Smooth muscle cell (in vitro differentiated cells): ENCODE measurements at regions not wholly inside any gene's neighbourhood (a gene's known extent, or its start where the extent isn't known, plus 50 kb on each side); places are given as distances from the start of the nearest gene placed in this dataset.
"Not testable (repeated sequence)": the region's sequence is repeated elsewhere in the genome, so short reads cannot be mapped to it uniquely, and the experiment has no call there.

ENCODE experiments used
- DNase-seq: peaks from one replicate; lab custom pipeline; 2025; ENCODE audit not compliant: unreplicated experiment; lab: John Stamatoyannopoulos, UW
- H2AFZ ChIP-seq: fragments of 200-600 bp; sonication (generic); 2 replicates; pipeline ENCODE4 v1.6.0; 2016; ENCODE audit warnings: antibody characterized with exemption, low read depth, mild to moderate bottlenecking
- H3F3A ChIP-seq: fragments of 200-600 bp; sonication (generic); 2 replicates; pipeline ENCODE4 v1.6.0; 2017; ENCODE audit warnings: antibody characterized with exemption, low read depth
- H3K27ac ChIP-seq: fragments of 200-600 bp; sonication (generic); 2 replicates; pipeline ENCODE4 v1.5.1; 2016; ENCODE audit warnings: low read depth, mild to moderate bottlenecking
- H3K27me3 ChIP-seq: fragments of 200-600 bp; sonication (generic); 2 replicates; pipeline ENCODE4 v1.6.1; 2016; ENCODE audit warnings: low read depth, mild to moderate bottlenecking
- H3K36me3 ChIP-seq: fragments of 200-600 bp; sonication (generic); 2 replicates; pipeline ENCODE4 v1.5.1; 2016; ENCODE audit warnings: low read depth
- H3K4me1 ChIP-seq: fragments of 200-600 bp; sonication (generic); 2 replicates; pipeline ENCODE4 v1.5.1; 2016; ENCODE audit warnings: low read depth
- H3K4me2 ChIP-seq: fragments of 200-600 bp; sonication (generic); 2 replicates; pipeline ENCODE4 v1.6.0; 2016; ENCODE audit warnings: mild to moderate bottlenecking
- H3K4me3 ChIP-seq: fragments of 200-600 bp; sonication (generic); 2 replicates; pipeline ENCODE4 v1.5.1; 2016; ENCODE audit warnings: mild to moderate bottlenecking
- H3K79me2 ChIP-seq: fragments of 200-600 bp; sonication (generic); 2 replicates; pipeline ENCODE4 v1.6.0; 2016; ENCODE audit warnings: low read depth, mild to moderate bottlenecking
- H3K9ac ChIP-seq: fragments of 200-600 bp; sonication (generic); 2 replicates; pipeline ENCODE4 v1.6.0; 2016; ENCODE audit warnings: low read depth
- H3K9me3 ChIP-seq: fragments of 200-600 bp; sonication (generic); replicated peaks from 2 replicates; pipeline ENCODE4 v1.5.1; 2016; ENCODE audit warnings: low read depth
- H4K20me1 ChIP-seq: fragments of 200-600 bp; sonication (generic); 2 replicates; pipeline ENCODE4 v1.6.0; 2016; ENCODE audit warnings: low read depth
- WGBS: methylation state at CpG from one replicate; pipeline ENCODE4 v1.1.7; 2016; ENCODE audit warnings: low lambda C conversion rate; 5-methylcytosine and 5-hydroxymethylcytosine counted together
- TF ChIP-seq, protein P1 (sequence below): fragments of 200-600 bp; sonication (generic); IDR thresholded peaks from 2 replicates; pipeline ENCODE4 v1.5.1; 2017; ENCODE audit warnings: borderline replicate concordance, mild to moderate bottlenecking, antibody characterized with exemption; ENCODE audit not compliant: insufficient read depth, poor library complexity, severe bottlenecking

DNA sequence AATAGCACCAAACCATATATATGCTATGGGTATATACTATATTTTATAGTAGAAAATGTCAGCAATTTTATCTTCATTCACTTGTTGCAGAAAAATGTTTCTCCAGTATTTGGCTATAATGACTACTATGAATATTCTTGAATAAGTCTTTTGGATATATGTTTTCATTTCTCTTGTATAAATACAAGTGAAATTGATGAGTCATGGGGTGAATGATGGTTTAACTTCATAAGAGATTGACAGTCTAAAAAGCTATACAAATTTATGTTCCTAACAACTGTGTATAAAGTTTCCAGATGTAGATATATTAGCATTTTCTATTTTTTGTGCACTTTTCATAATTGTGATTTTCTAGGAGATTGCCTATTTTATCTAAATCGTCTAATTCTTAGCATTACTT, 714.8 kb downstream of the TRHDE start:
- H3K4me3 ChIP-seq = no peak overlapping the region
- H3K27ac ChIP-seq = no peak overlapping the region
- H3K36me3 ChIP-seq = no peaks in the 10 kb centered on the region
- H2AFZ ChIP-seq = no peak overlapping the region
- H3K4me2 ChIP-seq = no peak overlapping the region
- TF ChIP-seq, protein P1, sequence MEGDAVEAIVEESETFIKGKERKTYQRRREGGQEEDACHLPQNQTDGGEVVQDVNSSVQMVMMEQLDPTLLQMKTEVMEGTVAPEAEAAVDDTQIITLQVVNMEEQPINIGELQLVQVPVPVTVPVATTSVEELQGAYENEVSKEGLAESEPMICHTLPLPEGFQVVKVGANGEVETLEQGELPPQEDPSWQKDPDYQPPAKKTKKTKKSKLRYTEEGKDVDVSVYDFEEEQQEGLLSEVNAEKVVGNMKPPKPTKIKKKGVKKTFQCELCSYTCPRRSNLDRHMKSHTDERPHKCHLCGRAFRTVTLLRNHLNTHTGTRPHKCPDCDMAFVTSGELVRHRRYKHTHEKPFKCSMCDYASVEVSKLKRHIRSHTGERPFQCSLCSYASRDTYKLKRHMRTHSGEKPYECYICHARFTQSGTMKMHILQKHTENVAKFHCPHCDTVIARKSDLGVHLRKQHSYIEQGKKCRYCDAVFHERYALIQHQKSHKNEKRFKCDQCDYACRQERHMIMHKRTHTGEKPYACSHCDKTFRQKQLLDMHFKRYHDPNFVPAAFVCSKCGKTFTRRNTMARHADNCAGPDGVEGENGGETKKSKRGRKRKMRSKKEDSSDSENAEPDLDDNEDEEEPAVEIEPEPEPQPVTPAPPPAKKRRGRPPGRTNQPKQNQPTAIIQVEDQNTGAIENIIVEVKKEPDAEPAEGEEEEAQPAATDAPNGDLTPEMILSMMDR = no peak
- no peaks in the 10 kb centered on the region for H3K9me3 ChIP-seq
- H3K27me3 ChIP-seq = no peaks in the 10 kb centered on the region
- no peaks in the 10 kb centered on the region for H4K20me1 ChIP-seq
- no peak overlapping the region for H3K9ac ChIP-seq
- no peaks in the 10 kb centered on the region for H3F3A ChIP-seq
- no peak for DNase-seq
- no peaks in the 10 kb centered on the region for H3K79me2 ChIP-seq
- H3K4me1 ChIP-seq = no peaks in the 10 kb centered on the region
- WGBS = 80% methylated on average over 1 of the region's 1 CpG

DNA sequence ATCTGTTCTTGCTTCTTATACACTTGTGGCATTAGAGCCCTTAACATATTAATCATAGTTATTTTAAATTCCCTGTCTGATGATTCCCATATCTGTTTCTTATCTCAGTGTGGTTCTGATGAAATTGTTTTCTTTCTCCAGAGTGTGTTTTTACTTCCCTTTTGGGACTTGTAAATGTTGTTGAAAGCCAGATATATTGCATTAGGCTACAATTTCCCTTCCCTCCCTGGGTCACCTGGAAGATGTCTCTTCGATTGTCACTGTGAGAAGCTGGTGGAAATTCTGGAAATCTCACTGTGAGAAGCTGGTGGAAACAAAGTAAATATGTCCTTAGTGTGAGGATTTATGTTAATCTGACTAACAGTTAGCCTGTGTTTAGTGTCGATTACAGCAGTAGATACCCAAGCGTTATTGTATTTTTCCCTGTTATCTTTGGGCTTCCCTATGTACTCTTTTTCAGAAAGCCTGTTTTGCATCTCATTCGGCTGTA, 717.3 kb downstream of the TRHDE start:
- H3K79me2 ChIP-seq = no peaks in the 10 kb centered on the region
- H3K36me3 ChIP-seq = no peaks in the 10 kb centered on the region
- no peak overlapping the region for H3K9ac ChIP-seq
- no peak overlapping the region for H3K27ac ChIP-seq
- no peaks in the 10 kb centered on the region for H3K4me1 ChIP-seq
- peak overlapping the region; percentile 37 for H2AFZ ChIP-seq
- no peak for DNase-seq
- TF ChIP-seq, protein P1 = no peak
- 25% methylated on average over 4 of the region's 4 CpGs for WGBS
- H3K4me3 ChIP-seq = no peak overlapping the region
- no peaks in the 10 kb centered on the region for H4K20me1 ChIP-seq
- H3K4me2 ChIP-seq = peak overlapping the region; percentile 61
- H3K9me3 ChIP-seq = no peaks in the 10 kb centered on the region
- no peaks in the 10 kb centered on the region for H3K27me3 ChIP-seq
- H3F3A ChIP-seq = no peaks in the 10 kb centered on the region

DNA sequence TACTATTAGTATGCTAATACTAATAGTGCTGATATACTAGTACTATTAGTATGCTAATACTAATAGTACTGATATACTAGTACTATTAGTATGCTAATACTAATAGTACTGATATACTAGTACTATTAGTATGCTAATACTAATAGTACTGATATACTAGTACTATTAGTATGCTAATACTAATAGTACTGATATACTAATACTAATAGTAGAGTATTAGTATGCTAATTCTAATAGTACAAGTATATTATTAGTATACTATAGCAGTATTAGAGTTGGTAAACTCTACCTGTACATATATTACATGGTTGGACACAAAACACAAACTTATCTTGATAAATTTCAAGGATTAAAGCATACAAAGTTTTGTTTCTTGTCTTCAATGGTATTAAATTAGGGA, 722.9 kb downstream of the TRHDE start:
- not testable (repeated sequence) for DNase-seq, H3K4me3 ChIP-seq

DNA sequence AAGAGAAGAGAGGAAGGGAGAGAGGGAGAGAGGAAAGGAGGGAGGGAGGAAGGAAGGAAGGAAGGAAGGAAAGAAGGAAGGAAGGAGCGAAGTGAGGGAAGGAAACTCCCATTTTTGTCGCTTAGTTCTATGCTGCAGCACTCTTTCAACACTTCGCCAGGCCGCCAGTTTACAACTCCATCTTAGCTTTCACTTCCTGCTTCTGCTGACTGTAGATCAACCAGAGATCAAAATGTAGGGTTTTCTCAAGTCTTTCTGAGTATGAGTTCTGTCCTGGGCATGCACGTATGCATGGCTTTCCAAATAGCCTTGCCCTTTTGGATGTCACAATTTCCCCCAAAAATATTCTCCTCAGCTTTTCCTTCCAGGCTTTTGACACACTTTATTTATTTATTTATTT, 723.4 kb downstream of the TRHDE start:
- Histone ChIP-seq H3K4me3 (no peak overlapping the region), H3K4me2 (no peak overlapping the region), H3K9me3 (no peaks in the 10 kb centered on the region), H3K4me1 (no peaks in the 10 kb centered on the region), H3F3A (no peaks in the 10 kb centered on the region), H3K27ac (no peak overlapping the region), H4K20me1 (no peaks in the 10 kb centered on the region), H3K9ac (no peak overlapping the region), H2AFZ (no peak overlapping the region), H3K27me3 (no peaks in the 10 kb centered on the region), H3K79me2 (no peaks in the 10 kb centered on the region), H3K36me3 (no peaks in the 10 kb centered on the region)
- TF ChIP-seq, protein P1 = no peak
- 97% methylated on average over 5 of the region's 5 CpGs for WGBS
- DNase-seq = no peak

More for the DNA sequence above, 722.9 kb downstream of the TRHDE start:
- H3K4me1 ChIP-seq, H4K20me1 ChIP-seq, H2AFZ ChIP-seq, H3K36me3 ChIP-seq, H3K27ac ChIP-seq, H3K27me3 ChIP-seq, H3K79me2 ChIP-seq, H3K9me3 ChIP-seq, H3K4me2 ChIP-seq, H3K9ac ChIP-seq, H3F3A ChIP-seq: not testable (repeated sequence)

DNA sequence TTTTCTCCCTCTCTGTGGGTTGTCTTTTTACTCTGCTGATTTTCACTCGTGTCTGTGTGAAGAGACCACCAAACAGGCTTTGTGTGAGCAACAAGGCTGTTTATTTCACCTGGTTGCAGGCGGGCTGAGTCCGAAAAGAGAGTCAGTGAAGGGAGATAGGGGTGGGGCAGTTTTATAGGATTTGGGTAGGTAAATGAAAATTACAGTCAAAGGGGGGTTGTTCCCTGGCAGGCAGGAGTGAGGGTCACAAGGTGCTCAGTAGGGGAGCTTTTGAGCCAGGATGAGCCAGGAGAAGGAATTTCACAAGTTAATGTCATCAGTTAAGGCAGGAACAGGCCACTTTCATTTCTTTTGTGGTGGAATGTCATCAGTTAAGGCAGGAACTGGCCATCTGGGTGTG, 729.6 kb downstream of the TRHDE start:
- H3K4me3 ChIP-seq, H3K36me3 ChIP-seq, H3K27ac ChIP-seq, H3K9me3 ChIP-seq, DNase-seq, H3K79me2 ChIP-seq, H3K4me1 ChIP-seq, H3K4me2 ChIP-seq, H3F3A ChIP-seq, H4K20me1 ChIP-seq, H2AFZ ChIP-seq, H3K27me3 ChIP-seq, H3K9ac ChIP-seq: not testable (repeated sequence)
- 65% methylated on average over 3 of the region's 3 CpGs for WGBS

DNA sequence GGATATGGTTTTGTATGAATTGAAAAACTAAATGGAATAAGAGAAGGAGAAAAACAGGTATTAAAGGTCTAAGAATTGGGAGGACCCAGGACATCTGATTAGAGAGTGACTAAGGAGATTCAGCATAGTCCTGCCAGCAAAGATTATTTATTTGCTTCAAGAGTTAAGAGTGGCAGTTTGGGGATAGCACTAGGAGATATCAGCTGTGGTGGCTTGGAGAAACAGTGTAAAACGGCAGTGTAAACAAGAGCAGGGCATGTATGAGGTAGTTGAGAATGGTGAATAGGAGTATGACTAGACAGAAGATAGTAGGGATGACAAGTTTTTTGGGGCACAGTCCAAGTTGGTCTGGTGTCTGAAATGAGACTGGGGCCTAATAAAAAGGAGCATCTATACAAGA, 730.3 kb downstream of the TRHDE start:
- not testable (repeated sequence) for H3K27me3 ChIP-seq, H3K4me2 ChIP-seq, H3K27ac ChIP-seq, H2AFZ ChIP-seq, DNase-seq, H3K79me2 ChIP-seq, H3K9me3 ChIP-seq, H3K4me1 ChIP-seq, H3K36me3 ChIP-seq, H4K20me1 ChIP-seq, H3K9ac ChIP-seq, H3K4me3 ChIP-seq, H3F3A ChIP-seq
- 25% methylated on average over 1 of the region's 1 CpG for WGBS
